ENCODE measurements at regions not wholly inside any gene's neighbourhood (a gene's known extent, or its start where the extent isn't known, plus 50 kb on each side); places are given as distances from the start of the nearest gene placed in this dataset.

- no peak for TF ChIP-seq BACH1 (IDR thresholded peaks at IDR 0.05; ENCODE audit: low read length)
- TF ChIP-seq PHF8 (conservative IDR thresholded peaks at IDR 0.05; ENCODE audit: low read depth, low read length): no peak
- TF ChIP-seq CHD2 (IDR thresholded peaks at IDR 0.05; ENCODE audit: low read length): no peak
- no peak for TF ChIP-seq CBX8 (IDR thresholded peaks at IDR 0.05; ENCODE audit: borderline replicate concordance, low read depth, low read length)
- TF ChIP-seq POLR2A (IDR thresholded peaks at IDR 0.05; ENCODE audit: control extremely low read depth in 1 of 2, low read depth in 2 of 2, low read length in 2 of 2): no peak
- TF ChIP-seq ASH2L (IDR thresholded peaks at IDR 0.05; ENCODE audit: low read length): no peak
Measured at GRCh38 chr5:19104948-19105347, 883.1 kb downstream of the CDH18 start (continued).

Measured in H1 (cell line).